Fibroblast of the aortic adventitia (primary cell): ENCODE measurements at regions not wholly inside any gene's neighbourhood (a gene's known extent, or its start where the extent isn't known, plus 50 kb on each side); places are given as distances from the start of the nearest gene placed in this dataset.

Source experiments
- DNase-seq: peaks from one replicate; pipeline ENCODE4 v3.0.0-alpha.2; 2010; ENCODE audit warnings: low read depth
- H3K4me3 ChIP-seq: 2 replicates; pipeline ENCODE4 v1.5.1; 2011; ENCODE audit warnings: low read depth, mild to moderate bottlenecking, control low read depth, low read length, moderate library complexity
- TF ChIP-seq, protein P1 (sequence below): IDR thresholded peaks from 2 replicates; pipeline ENCODE4 v1.5.1; 2011; ENCODE audit warnings: mild to moderate bottlenecking, low read length, control low read depth, inconsistent platforms; ENCODE audit not compliant: insufficient read depth

DNA sequence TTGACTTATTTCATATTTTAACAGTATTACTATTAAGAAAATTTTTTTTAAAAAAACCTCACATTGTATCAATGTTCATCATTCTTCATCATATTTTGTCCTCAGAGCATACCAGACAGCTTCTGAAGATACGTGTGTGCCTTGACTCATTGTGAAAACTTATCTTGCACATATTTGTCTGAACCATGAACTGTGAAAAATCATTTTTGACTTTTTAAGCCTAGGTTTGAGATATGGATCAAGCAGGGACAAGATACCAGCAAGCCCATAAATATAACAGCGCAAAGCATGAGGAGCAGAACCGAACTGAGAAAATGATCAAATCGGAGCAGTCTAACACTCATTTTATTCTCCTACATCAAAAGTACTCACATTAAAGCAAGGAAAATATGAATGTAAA lies 506.0 kb downstream of the BRINP3 start:
- no peak overlapping the region for H3K4me3 ChIP-seq
- no peak for DNase-seq

DNA sequence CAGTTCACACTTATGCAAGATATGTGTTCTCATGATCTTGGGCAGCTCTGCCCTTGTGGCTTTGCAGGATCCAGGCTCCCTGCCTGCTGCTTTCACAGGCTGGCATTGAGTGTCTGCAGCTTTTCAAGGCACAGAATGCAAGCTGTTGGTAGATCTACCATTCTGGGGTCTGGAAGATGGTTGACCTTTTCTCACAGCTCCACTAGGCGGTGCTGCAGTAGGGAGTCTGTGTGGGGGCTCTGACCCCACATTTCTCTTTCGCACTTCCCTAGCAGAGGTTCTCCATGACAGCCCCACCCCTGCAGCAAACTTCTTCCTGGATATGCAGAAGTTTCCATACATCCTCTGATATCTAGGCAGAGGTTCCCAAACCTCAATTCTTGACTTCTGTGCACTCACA lies 500.5 kb downstream of the BRINP3 start:
- no peak for DNase-seq
- TF ChIP-seq, protein P1, sequence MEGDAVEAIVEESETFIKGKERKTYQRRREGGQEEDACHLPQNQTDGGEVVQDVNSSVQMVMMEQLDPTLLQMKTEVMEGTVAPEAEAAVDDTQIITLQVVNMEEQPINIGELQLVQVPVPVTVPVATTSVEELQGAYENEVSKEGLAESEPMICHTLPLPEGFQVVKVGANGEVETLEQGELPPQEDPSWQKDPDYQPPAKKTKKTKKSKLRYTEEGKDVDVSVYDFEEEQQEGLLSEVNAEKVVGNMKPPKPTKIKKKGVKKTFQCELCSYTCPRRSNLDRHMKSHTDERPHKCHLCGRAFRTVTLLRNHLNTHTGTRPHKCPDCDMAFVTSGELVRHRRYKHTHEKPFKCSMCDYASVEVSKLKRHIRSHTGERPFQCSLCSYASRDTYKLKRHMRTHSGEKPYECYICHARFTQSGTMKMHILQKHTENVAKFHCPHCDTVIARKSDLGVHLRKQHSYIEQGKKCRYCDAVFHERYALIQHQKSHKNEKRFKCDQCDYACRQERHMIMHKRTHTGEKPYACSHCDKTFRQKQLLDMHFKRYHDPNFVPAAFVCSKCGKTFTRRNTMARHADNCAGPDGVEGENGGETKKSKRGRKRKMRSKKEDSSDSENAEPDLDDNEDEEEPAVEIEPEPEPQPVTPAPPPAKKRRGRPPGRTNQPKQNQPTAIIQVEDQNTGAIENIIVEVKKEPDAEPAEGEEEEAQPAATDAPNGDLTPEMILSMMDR = no peak
- H3K4me3 ChIP-seq = no peak overlapping the region

More for the DNA sequence above, 506.0 kb downstream of the BRINP3 start:
- TF ChIP-seq, protein P1 = no peak

DNA sequence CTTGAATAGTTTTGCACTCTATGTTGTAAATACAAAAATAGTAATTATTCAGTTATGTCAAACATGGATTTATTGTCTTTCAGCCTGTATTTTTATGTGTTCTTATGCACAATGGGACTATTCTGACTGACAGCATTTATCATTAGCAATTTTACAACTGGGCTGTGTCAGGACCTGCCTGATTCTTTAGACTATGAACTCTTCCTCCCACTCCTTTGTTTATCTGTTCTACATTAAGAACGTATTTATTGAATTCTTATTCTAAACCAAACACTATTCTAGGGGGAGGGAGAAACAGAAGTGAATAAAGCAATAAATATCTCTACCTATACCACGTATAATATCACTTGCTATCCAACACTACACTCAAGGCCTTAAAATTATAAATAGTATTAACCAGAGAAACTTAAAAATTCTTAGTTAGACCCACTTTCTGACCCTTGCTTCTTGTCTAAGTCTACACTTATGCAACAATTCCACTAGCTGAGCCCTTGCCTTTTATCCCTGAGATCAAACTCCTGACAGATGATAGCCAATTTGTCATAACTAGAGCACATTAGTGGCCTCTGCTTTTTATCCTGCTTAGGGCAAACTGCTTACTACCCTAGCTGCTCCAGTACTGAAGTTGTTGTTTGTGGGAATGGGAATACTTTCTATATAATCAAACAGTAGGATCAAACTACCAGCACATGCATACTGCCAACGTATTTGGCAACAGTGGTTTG lies 494.3 kb downstream of the BRINP3 start:
- H3K4me3 ChIP-seq = no peak overlapping the region
- TF ChIP-seq, protein P1 = no peak
- DNase-seq = no peak

DNA sequence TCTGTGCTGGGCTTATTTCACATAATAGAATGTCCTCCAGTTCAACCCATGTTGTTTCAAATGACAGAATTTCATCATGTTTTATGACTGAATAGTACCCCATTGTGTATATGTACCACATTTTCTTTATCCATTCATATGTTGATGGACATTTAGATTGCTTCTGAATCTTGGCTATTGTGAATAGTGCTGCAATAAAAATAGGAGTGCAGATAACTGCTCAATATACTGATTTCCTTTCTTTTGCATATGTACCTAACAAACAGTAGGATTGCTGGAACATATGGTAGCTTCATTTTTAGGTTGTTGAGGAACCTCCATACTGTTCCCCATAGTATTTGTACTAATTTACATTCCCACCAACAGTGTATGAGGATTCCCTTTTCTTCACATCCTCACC lies 491.1 kb downstream of the BRINP3 start:
- no peak overlapping the region for H3K4me3 ChIP-seq
- no peak for DNase-seq
- TF ChIP-seq, protein P1 = no peak

DNA sequence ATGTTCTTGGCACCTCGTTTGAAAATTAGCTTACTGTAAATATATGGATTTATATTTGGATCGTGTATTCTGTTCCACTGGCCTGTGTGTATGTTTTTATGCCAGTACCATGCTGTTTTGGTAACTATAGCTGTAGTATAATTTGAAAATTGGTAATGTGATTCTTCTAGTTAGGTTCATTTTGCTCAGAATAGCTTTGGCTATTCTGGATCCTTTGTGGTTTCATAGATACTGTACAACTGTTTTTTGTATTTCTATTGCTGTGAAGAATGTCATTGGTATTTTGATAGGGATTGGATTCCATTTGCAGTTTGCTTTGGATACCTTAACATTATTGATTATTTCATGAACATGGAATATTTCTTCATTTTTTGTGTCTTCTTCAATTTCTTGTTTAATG lies 490.2 kb downstream of the BRINP3 start:
- no peak overlapping the region for H3K4me3 ChIP-seq
- no peak for DNase-seq
- TF ChIP-seq, protein P1 = no peak

DNA sequence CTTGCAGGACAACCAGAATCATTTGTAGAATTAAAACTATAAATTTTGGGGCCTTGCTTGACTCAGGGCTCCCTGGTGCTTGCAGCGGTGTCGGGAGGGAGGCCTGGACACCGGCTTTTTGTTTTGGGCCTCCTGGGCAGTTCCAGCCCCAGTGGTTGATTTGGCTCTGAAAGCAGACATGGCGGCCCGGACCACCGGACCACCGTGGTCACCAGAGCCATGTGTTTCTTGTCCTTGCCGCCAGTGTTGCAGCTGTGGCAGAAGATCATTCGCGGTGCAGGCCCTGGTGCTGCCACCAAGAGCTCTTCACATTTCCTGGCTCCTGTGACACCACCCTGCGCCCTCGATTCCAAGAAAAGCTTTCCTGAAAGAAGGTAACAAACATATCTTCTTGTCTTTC lies 484.8 kb downstream of the BRINP3 start:
- DNase-seq = no peak
- H3K4me3 ChIP-seq = no peak overlapping the region
- TF ChIP-seq, protein P1 = no peak
